HG03045 (cell line): ENCODE measurements at regions not wholly inside any gene's neighbourhood (a gene's known extent, or its start where the extent isn't known, plus 50 kb on each side); places are given as distances from the start of the nearest gene placed in this dataset.
"Not testable (repeated sequence)": the region's sequence is repeated elsewhere in the genome, so short reads cannot be mapped to it uniquely, and the experiment has no call there.

ENCODE experiments used
- ATAC-seq: cut with Tn5 transposase; IDR thresholded peaks from one replicate; pipeline ENCODE4 v1.9.1; 2021; ENCODE audit warnings: mild to moderate bottlenecking, moderate library complexity; ENCODE audit not compliant: unreplicated experiment

- ATAC-seq, result not testable (repeated sequence)
Observed at GRCh38 chr15:44903281-44903680, 53.2 kb upstream of the TERB2 start.

- not testable (repeated sequence) for ATAC-seq
Observed at GRCh38 chr15:44904651-44905340, 51.7 kb upstream of the TERB2 start.
